Stimulated activated CD4-positive, alpha-beta T cell treated with anti-CD3 and anti-CD28 coated beads, Interleukin-12 subunit alpha, Interleukin-12 subunit beta, amount 100 ng/mL, for 48 hours (primary cell): ENCODE measurements at regions not wholly inside any gene's neighbourhood (a gene's known extent, or its start where the extent isn't known, plus 50 kb on each side); places are given as distances from the start of the nearest gene placed in this dataset.
"Not testable (repeated sequence)": the region's sequence is repeated elsewhere in the genome, so short reads cannot be mapped to it uniquely, and the experiment has no call there.

Source experiments
- DNase-seq, 3 donors: peaks; one replicate each; pipeline ENCODE4 v3.0.0-alpha.2; 2020; ENCODE audit warnings: low read depth in 2 of 3, low spot score in 1 of 3

GRCh38 chr22:34808618-34809017 is 257.3 kb upstream of the ISX start:
- DNase-seq, result no peak

- DNase-seq, result no peak
Measured at GRCh38 chr22:34812631-34813030, 253.3 kb upstream of the ISX start.

GRCh38 chr22:34814260-34815025 is 251.5 kb upstream of the ISX start:
- DNase-seq, result no peak

GRCh38 chr22:34829485-34829884 is 236.5 kb upstream of the ISX start:
- no peak for DNase-seq

- no peak for DNase-seq
Measured at GRCh38 chr22:34834059-34834458, 231.9 kb upstream of the ISX start.

- DNase-seq, result not testable (repeated sequence)
Measured at GRCh38 chr22:34834541-34834940, 231.4 kb upstream of the ISX start.

GRCh38 chr22:34841331-34841771 is 224.6 kb upstream of the ISX start:
- DNase-seq, result no peak

GRCh38 chr22:34841911-34842310 is 224.0 kb upstream of the ISX start:
- DNase-seq, result no peak

GRCh38 chr22:34842630-34843029 is 223.3 kb upstream of the ISX start:
- no peak for DNase-seq

- DNase-seq, result not testable (repeated sequence)
Measured at GRCh38 chr22:34843743-34844142, 222.2 kb upstream of the ISX start.

GRCh38 chr22:34845391-34845790 is 220.6 kb upstream of the ISX start:
- no peak for DNase-seq

- no peak for DNase-seq
Measured at GRCh38 chr22:34847072-34847471, 218.9 kb upstream of the ISX start.

- no peak for DNase-seq
Measured at GRCh38 chr22:34849965-34850364, 216.0 kb upstream of the ISX start.

- no peak for DNase-seq
Measured at GRCh38 chr22:34851918-34852662, 213.9 kb upstream of the ISX start.

GRCh38 chr22:34855471-34855870 is 210.5 kb upstream of the ISX start:
- DNase-seq, result no peak

GRCh38 chr22:34858066-34858465 is 207.9 kb upstream of the ISX start:
- DNase-seq, result no peak

- DNase-seq, result no peak
Measured at GRCh38 chr22:34861787-34862186, 204.2 kb upstream of the ISX start.

GRCh38 chr22:34866081-34866480 is 199.9 kb upstream of the ISX start:
- no peak for DNase-seq

GRCh38 chr22:34866495-34867131 is 199.3 kb upstream of the ISX start:
- DNase-seq, result no peak

- no peak for DNase-seq
Measured at GRCh38 chr22:34877506-34877905, 188.5 kb upstream of the ISX start.

- no peak for DNase-seq
Measured at GRCh38 chr22:34878171-34878570, 187.8 kb upstream of the ISX start.

- DNase-seq, result no peak
Measured at GRCh38 chr22:34879001-34879400, 187.0 kb upstream of the ISX start.
